Activated CD4-positive, alpha-beta T cell treated with anti-CD3 and anti-CD28 coated beads, Interleukin-2, amount 10 ng/mL, durations not matched to agents 24 days and 14 days (primary cell): ENCODE measurements at regions not wholly inside any gene's neighbourhood (a gene's known extent, or its start where the extent isn't known, plus 50 kb on each side); places are given as distances from the start of the nearest gene placed in this dataset.
"Not testable (repeated sequence)": the region's sequence is repeated elsewhere in the genome, so short reads cannot be mapped to it uniquely, and the experiment has no call there.

Experiments
- DNase-seq: peaks from one replicate; pipeline ENCODE4 v3.0.0; 2022
- H3K27ac Mint-ChIP-seq: one replicate; pipeline ENCODE4 v1.8.0; 2022; ENCODE audit warnings: mild to moderate bottlenecking, mixed read lengths
- H3K27me3 Mint-ChIP-seq: one replicate; pipeline ENCODE4 v1.8.0; 2022; ENCODE audit warnings: mixed read lengths
- H3K36me3 Mint-ChIP-seq: one replicate; pipeline ENCODE4 v1.8.0; 2022; ENCODE audit warnings: low read depth, mild to moderate bottlenecking, mixed read lengths
- H3K4me1 Mint-ChIP-seq: one replicate; pipeline ENCODE4 v1.8.0; 2021; ENCODE audit warnings: mixed read lengths
- H3K4me3 Mint-ChIP-seq: one replicate; pipeline ENCODE4 v1.8.0; 2022; ENCODE audit warnings: mild to moderate bottlenecking, moderate library complexity, mixed read lengths
- H3K9me3 Mint-ChIP-seq: one replicate; pipeline ENCODE4 v1.8.0; 2021; ENCODE audit warnings: mixed read lengths
- intact Hi-C: fragments of 100-400 bp; cut with micrococcal nuclease; formaldehyde crosslinking; loops from one replicate; pipeline ENCODE4 v1.15.1; 2023

DNA sequence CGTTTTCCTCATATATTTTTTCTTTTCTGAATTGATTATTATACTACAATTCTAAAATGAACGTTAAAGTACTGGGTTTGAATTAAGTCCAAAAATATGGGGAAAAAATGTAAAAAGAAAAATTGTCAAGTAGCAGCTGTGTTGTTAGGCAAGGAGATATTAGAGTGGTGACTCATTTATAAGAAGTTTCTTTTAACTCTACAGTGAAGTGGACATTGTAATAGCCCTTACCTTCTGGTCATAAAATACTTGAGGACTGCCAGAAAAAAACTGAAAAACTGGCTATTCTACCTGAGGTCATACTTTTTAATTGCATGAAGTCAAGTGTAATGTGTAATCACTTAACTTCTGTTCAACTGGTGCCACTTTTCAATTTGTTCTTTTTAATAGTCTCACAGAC, 523.1 kb upstream of the TSPY4 start:
- no peaks in the 10 kb centered on the region for H3K4me1 Mint-ChIP-seq
- H3K27ac Mint-ChIP-seq = no peak overlapping the region
- no peaks in the 10 kb centered on the region for H3K9me3 Mint-ChIP-seq
- H3K4me3 Mint-ChIP-seq = no peak overlapping the region
- no peaks in the 10 kb centered on the region for H3K36me3 Mint-ChIP-seq
- H3K27me3 Mint-ChIP-seq = no peaks in the 10 kb centered on the region
- no peak for DNase-seq
- intact Hi-C loops = no loop called here

DNA sequence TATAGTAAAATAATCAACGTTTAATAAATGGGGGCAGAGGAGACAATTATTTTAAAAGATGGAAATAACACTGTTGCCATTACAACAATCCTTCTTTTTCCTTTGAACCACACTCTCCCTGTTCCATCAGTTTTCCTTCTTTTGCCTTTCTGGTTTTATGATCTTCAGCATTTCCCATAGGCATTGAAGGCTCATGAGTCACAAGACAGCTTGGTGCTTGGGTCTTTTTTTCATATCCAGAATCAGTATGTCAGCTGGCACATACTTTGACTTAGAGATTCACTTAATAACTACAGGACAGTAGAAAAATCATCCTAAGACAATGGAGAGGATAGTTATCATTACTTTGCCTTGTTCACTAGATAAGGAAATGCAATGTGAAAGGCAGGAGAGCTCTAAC, 521.6 kb upstream of the TSPY4 start:
- Mint-ChIP-seq H3K4me1 (no peaks in the 10 kb centered on the region), H3K36me3 (no peaks in the 10 kb centered on the region), H3K27me3 (no peaks in the 10 kb centered on the region), H3K4me3 (no peak overlapping the region), H3K27ac (no peak overlapping the region), H3K9me3 (no peaks in the 10 kb centered on the region)
- intact Hi-C loops = no loop called here
- no peak for DNase-seq

DNA sequence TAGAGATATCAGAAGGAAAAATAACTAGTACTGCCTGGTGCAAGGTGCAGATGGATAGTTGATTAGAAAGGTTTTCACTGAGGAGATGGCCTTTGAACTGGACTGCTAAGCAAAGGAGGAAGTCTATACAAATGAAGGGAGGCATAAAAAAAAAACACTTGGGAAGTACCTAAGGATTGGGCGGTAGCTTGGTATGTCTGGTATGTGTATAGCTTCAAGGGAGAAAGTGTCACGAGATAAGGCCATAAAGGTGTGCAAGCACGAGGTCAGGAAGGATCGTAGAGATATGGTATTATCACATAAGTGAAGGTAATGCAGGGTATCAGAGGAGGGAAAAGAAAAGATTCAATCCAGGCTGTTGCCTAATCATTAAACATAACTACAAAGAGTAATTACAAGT, 517.2 kb upstream of the TSPY4 start:
- DNase-seq = no peak
- Mint-ChIP-seq H3K9me3 (no peaks in the 10 kb centered on the region), H3K36me3 (no peaks in the 10 kb centered on the region), H3K4me3 (no peak overlapping the region), H3K27me3 (no peaks in the 10 kb centered on the region), H3K27ac (no peak overlapping the region), H3K4me1 (no peaks in the 10 kb centered on the region)
- intact Hi-C loops = no loop called here

DNA sequence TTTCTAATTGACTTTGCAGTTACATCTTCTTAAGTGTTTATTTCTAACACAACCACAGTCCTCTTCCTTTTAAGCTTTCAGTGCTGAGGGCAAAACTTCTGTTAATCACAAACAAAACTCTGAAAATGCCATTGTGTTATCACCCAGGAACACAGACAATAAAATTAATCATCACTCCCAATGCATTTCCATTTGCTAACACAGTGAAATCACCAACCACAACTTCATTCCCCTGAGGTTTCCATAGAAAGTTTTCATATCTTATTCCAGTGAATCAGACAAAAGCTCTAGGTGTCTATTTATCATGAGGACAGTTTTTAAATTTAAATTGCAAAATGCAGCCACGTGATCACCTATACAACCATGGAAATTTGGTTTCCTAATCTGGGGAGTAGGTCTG, 516.2 kb upstream of the TSPY4 start:
- no peaks in the 10 kb centered on the region for H3K4me1 Mint-ChIP-seq
- no peak overlapping the region for H3K4me3 Mint-ChIP-seq
- H3K9me3 Mint-ChIP-seq = no peaks in the 10 kb centered on the region
- H3K27ac Mint-ChIP-seq = no peak overlapping the region
- no peaks in the 10 kb centered on the region for H3K36me3 Mint-ChIP-seq
- no peak for DNase-seq
- intact Hi-C loops = no loop called here
- no peaks in the 10 kb centered on the region for H3K27me3 Mint-ChIP-seq

DNA sequence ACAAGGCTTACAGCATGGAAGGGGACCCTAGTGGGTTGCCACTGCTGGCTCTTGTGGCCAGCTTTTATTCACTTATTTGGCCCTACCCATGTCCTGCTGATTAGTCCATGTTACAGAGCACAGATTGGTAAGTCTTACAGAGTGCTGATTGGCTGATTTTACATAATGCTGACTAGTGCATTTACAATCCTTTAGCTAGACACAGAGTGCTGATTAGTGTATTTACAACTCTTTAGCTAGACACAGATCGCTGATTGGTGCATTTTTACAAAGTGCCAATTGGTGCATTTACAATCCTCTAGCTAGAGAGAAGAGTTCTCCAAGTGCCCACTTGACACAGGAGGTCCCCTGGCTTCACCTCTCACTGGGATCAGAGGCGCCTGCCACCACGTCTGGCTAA, 485.0 kb upstream of the TSPY4 start:
- Mint-ChIP-seq H3K4me3 (no peak overlapping the region), H3K9me3 (no peaks in the 10 kb centered on the region), H3K4me1 (no peaks in the 10 kb centered on the region), H3K27me3 (no peaks in the 10 kb centered on the region), H3K27ac (no peak overlapping the region), H3K36me3 (no peaks in the 10 kb centered on the region)
- DNase-seq = no peak
- intact Hi-C loops = no loop called here

DNA sequence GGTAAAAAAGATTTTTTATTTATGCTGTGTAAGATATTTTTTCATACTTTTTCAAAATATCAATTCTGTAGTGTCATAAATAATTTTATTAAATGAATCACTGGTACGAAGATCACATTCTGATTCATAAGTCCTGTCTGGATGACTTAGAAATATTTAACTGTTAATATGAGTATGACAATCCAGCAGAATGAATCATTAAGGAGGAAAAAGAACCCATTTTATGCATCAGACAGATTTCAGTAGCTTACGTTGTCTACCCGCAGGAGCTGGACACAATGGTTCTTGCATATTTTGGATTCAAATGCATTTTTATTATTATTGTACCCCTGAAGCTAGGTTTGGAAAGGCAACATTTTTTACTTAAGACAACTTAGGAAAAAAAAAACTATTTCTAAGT, 448.9 kb upstream of the TSPY4 start:
- DNase-seq = no peak
- Mint-ChIP-seq H3K9me3 (no peaks in the 10 kb centered on the region), H3K27ac (no peak overlapping the region)

DNA sequence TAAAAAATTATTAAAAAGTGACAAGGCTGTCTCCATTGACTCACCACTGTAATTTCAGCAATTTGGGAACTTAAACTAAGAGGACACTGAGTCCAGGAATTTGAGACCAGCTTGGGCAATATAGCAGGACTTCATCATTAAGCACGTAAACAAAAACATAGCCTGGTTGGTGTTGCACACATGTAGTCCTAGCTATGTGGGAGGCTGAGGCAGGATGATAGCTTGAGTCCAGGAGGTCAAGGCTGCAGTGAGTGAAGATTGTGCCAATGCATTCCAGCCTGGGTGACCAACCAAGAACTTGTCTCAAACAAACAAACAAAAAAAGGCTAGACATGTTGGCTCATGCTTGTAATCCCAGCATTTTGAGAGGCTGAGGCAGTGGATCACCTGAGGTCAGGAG, 439.4 kb upstream of the TSPY4 start:
- no peak overlapping the region for H3K4me3 Mint-ChIP-seq
- no peaks in the 10 kb centered on the region for H3K9me3 Mint-ChIP-seq
- DNase-seq = no peak
- no peak overlapping the region for H3K27ac Mint-ChIP-seq
- no peaks in the 10 kb centered on the region for H3K4me1 Mint-ChIP-seq
- H3K36me3 Mint-ChIP-seq = no peaks in the 10 kb centered on the region
- no peaks in the 10 kb centered on the region for H3K27me3 Mint-ChIP-seq
- intact Hi-C loops = no loop called here

More for the DNA sequence above, 448.9 kb upstream of the TSPY4 start:
- intact Hi-C loops = no loop called here
- H3K4me1 Mint-ChIP-seq = no peaks in the 10 kb centered on the region
- no peaks in the 10 kb centered on the region for H3K27me3 Mint-ChIP-seq
- H3K36me3 Mint-ChIP-seq = no peaks in the 10 kb centered on the region
- H3K4me3 Mint-ChIP-seq = no peak overlapping the region

DNA sequence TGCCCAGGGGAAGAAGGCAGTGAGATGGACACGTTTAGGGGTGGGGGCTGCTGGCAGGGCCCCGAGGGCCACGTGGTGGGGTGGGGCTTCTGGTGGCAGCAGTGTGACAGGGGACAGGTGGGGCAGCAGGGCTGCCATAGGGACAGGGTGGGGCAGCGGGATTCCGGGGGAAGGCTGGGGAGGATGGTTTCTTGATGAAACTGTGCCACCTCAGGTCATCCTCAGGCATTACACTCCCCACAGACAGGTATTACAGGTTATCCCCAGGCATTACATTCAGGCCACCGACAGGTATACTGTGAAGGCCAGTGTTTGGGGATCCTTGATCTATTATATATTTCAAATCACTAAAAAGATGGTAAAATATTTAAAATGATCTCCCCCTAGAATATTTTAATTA, 432.1 kb upstream of the TSPY4 start:
- H3K4me3 Mint-ChIP-seq = no peak overlapping the region
- no peak for DNase-seq
- H3K27me3 Mint-ChIP-seq = no peaks in the 10 kb centered on the region
- no peak overlapping the region for H3K27ac Mint-ChIP-seq
- intact Hi-C loops = no loop called here
- H3K4me1 Mint-ChIP-seq = no peaks in the 10 kb centered on the region
- no peaks in the 10 kb centered on the region for H3K36me3 Mint-ChIP-seq
- H3K9me3 Mint-ChIP-seq = no peaks in the 10 kb centered on the region

DNA sequence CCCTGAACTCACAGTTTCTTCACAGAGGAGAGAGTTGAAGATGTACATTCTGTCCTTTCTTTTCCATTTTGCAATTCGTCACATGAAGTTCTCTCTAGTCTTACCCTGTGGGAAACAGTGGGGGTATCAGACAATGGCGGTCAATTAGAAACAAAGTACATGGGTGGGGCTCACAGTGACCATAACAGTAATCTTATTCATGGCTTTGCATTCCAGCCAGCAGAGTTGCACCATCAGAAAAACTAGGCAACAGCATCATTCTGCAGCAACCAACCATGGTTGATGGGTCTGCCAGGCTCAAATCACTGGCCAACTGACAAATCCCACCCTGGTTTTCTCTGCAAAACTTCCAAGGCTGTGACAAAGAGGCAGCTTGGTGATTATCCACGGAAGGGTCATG, 414.7 kb upstream of the TSPY4 start:
- H3K27me3 Mint-ChIP-seq, intact Hi-C loops, H3K4me1 Mint-ChIP-seq, H3K27ac Mint-ChIP-seq, H3K4me3 Mint-ChIP-seq, H3K36me3 Mint-ChIP-seq, H3K9me3 Mint-ChIP-seq, DNase-seq: not testable (repeated sequence)
